ENCODE measurements at regions not wholly inside any gene's neighbourhood (a gene's known extent, or its start where the extent isn't known, plus 50 kb on each side); places are given as distances from the start of the nearest gene placed in this dataset.

- no peak for DNase-seq
These were observed 407.4 kb downstream of the DMAC1 start for GRCh38 chr9:7392148-7392547.

- no peak for DNase-seq
These were observed 410.8 kb downstream of the DMAC1 start for GRCh38 chr9:7388755-7389154.

GRCh38 chr9:7387840-7388239, 411.7 kb downstream of the DMAC1 start:
- DNase-seq: no peak

- no peak for DNase-seq
These were observed 417.3 kb downstream of the DMAC1 start for GRCh38 chr9:7382304-7382703.

- no peak for DNase-seq
These were observed 422.1 kb downstream of the DMAC1 start for GRCh38 chr9:7377489-7377888.

- no peak for DNase-seq
These were observed 422.7 kb downstream of the DMAC1 start for GRCh38 chr9:7376833-7377232.

GRCh38 chr9:7376213-7376612, 423.4 kb downstream of the DMAC1 start:
- DNase-seq: no peak

GRCh38 chr9:7375013-7375511, 424.5 kb downstream of the DMAC1 start:
- DNase-seq: no peak

- no peak for DNase-seq
These were observed 428.6 kb downstream of the DMAC1 start for GRCh38 chr9:7370988-7371387.

GRCh38 chr9:7370381-7370780, 429.2 kb downstream of the DMAC1 start:
- no peak for DNase-seq

GRCh38 chr9:7369384-7369821, 430.2 kb downstream of the DMAC1 start:
- DNase-seq: no peak

GRCh38 chr9:7368410-7369292, 430.9 kb downstream of the DMAC1 start:
- no peak for DNase-seq

GRCh38 chr9:7367726-7368125, 431.9 kb downstream of the DMAC1 start:
- DNase-seq: no peak

GRCh38 chr9:7366121-7366520, 433.5 kb downstream of the DMAC1 start:
- no peak for DNase-seq

- no peak for DNase-seq
These were observed 435.7 kb downstream of the DMAC1 start for GRCh38 chr9:7363777-7364477.

GRCh38 chr9:7360513-7360912, 439.1 kb downstream of the DMAC1 start:
- no peak for DNase-seq

- no peak for DNase-seq
These were observed 440.7 kb downstream of the DMAC1 start for GRCh38 chr9:7358876-7359275.

GRCh38 chr9:7354704-7355103, 444.9 kb downstream of the DMAC1 start:
- DNase-seq: no peak

GRCh38 chr9:7348692-7349091, 450.9 kb downstream of the DMAC1 start:
- no peak for DNase-seq

GRCh38 chr9:7347556-7347955, 452.0 kb downstream of the DMAC1 start:
- DNase-seq: no peak

GRCh38 chr9:7346144-7346543, 453.4 kb downstream of the DMAC1 start:
- DNase-seq: no peak

- no peak for DNase-seq
These were observed 456.8 kb downstream of the DMAC1 start for GRCh38 chr9:7342736-7343135.

GRCh38 chr9:7342229-7342628, 457.3 kb downstream of the DMAC1 start:
- no peak for DNase-seq

- no peak for DNase-seq
These were observed 458.0 kb downstream of the DMAC1 start for GRCh38 chr9:7341571-7341970.
